GM21367 (cell line): ENCODE measurements at regions not wholly inside any gene's neighbourhood (a gene's known extent, or its start where the extent isn't known, plus 50 kb on each side); places are given as distances from the start of the nearest gene placed in this dataset.
"Not testable (repeated sequence)": the region's sequence is repeated elsewhere in the genome, so short reads cannot be mapped to it uniquely, and the experiment has no call there.

Source experiments
- ATAC-seq: cut with Tn5 transposase; IDR thresholded peaks from one replicate; pipeline ENCODE4 v1.9.1; 2021; ENCODE audit not compliant: unreplicated experiment

- no peak for ATAC-seq
Observed at GRCh38 chr2:83470928-83471327, 988.2 kb downstream of the SUCLG1 start.

GRCh38 chr2:83464444-83464843 is 994.6 kb downstream of the SUCLG1 start:
- ATAC-seq, result no peak

GRCh38 chr2:83462881-83463280 is 996.2 kb downstream of the SUCLG1 start:
- no peak for ATAC-seq

- ATAC-seq, result no peak
Observed at GRCh38 chr2:83461135-83461534, 997.9 kb downstream of the SUCLG1 start.

- no peak for ATAC-seq
Observed at GRCh38 chr2:83459456-83459855, 999.6 kb downstream of the SUCLG1 start.

GRCh38 chr2:83435989-83436388 is 1023.1 kb downstream of the SUCLG1 start:
- ATAC-seq, result no peak

- ATAC-seq, result no peak
Observed at GRCh38 chr2:83420993-83421392, 1038.1 kb downstream of the SUCLG1 start.

- no peak for ATAC-seq
Observed at GRCh38 chr2:83394134-83394904, 1064.8 kb downstream of the SUCLG1 start.

GRCh38 chr2:83388804-83389203 is 1070.3 kb downstream of the SUCLG1 start:
- no peak for ATAC-seq

- ATAC-seq, result no peak
Observed at GRCh38 chr2:83386549-83386948, 1072.5 kb downstream of the SUCLG1 start.

- ATAC-seq, result no peak
Observed at GRCh38 chr2:83378921-83379320, 1080.2 kb downstream of the SUCLG1 start.

GRCh38 chr2:83376731-83377130 is 1082.3 kb downstream of the SUCLG1 start:
- no peak for ATAC-seq

GRCh38 chr2:83370419-83370762 is 1088.7 kb downstream of the SUCLG1 start:
- ATAC-seq, result no peak

GRCh38 chr2:83369601-83370418 is 1089.3 kb downstream of the SUCLG1 start:
- ATAC-seq, result no peak

GRCh38 chr2:83368916-83369315 is 1090.2 kb downstream of the SUCLG1 start:
- no peak for ATAC-seq

GRCh38 chr2:83368461-83368860 is 1090.6 kb downstream of the SUCLG1 start:
- ATAC-seq, result no peak

- no peak for ATAC-seq
Observed at GRCh38 chr2:83365476-83365875, 1093.6 kb downstream of the SUCLG1 start.

- no peak for ATAC-seq
Observed at GRCh38 chr2:83364264-83364663, 1094.8 kb downstream of the SUCLG1 start.

- not testable (repeated sequence) for ATAC-seq
Observed at GRCh38 chr2:83363138-83363537, 1095.9 kb downstream of the SUCLG1 start.

- ATAC-seq, result no peak
Observed at GRCh38 chr2:83359336-83359735, 1099.7 kb downstream of the SUCLG1 start.

GRCh38 chr2:83342860-83343329 is 1116.2 kb downstream of the SUCLG1 start:
- no peak for ATAC-seq

GRCh38 chr2:83340424-83340823 is 1118.7 kb downstream of the SUCLG1 start:
- no peak for ATAC-seq
